GM19324 (cell line): ENCODE measurements at regions not wholly inside any gene's neighbourhood (a gene's known extent, or its start where the extent isn't known, plus 50 kb on each side); places are given as distances from the start of the nearest gene placed in this dataset.
A peak's percentile ranks its signal among the peaks of the same experiment; 100 is the strongest.

ENCODE experiments used
- ATAC-seq: cut with Tn5 transposase; IDR thresholded peaks from one replicate; pipeline ENCODE4 v1.9.1; 2021; ENCODE audit warnings: mild to moderate bottlenecking, moderate library complexity; ENCODE audit not compliant: unreplicated experiment, low FRiP score

DNA sequence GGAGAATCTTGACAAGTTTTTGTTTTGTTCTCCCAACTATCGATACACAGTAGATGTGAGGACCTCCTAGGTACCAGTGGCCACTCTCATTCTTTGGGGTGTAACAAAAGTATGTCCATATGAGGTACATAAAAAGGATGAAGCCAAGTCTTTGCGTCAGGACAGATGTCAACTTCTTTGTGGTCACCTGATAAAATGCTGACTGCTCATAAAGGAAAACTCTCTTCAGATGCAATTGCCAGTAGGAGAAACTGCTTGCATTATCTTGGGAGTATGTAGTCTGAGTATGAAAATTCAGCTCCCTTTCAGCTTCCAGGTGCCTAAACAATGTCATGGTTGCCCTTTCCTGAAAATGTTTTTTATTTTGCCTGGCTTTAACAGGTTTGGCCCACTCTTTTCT lies 123.8 kb upstream of the GOLIM4 start:
- no peak for ATAC-seq

DNA sequence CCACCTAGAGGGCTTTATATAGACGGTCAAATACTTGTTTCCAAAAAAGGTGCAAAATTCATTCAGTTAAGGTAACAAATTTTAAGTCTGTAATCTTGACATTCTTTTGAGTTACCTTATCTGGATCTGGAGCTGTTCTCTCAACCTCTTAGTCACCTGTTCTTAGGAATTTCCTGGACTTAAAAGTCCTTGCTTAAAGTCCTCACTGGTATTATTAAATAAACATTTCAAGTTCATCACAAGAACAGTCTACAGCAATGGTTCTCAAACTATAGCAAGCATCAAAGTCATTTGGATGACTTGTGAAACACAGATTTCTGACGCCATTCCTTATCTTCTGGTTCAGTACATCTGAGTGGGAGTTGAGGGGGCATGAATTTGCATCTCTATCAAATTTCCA lies 122.9 kb upstream of the GOLIM4 start:
- ATAC-seq = no peak

DNA sequence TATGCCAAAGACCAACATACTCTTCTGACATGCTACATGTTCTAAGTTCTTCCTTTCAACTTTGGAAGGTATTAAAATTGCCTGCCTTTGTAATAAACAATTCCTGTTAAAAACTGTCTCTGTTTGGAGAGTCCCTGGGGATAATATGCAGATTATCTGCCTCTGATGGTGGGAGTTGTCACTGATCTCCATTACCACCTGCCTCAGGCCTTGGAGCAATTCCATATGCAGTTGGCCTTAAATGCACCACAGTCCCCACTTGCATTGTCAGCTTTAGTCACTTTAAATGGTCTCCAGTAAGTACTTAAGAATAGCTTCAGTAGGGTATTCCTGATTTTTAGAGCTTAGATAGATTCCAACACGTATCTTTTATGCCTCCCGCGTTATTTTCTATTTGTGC lies 121.1 kb upstream of the GOLIM4 start:
- ATAC-seq = no peak

DNA sequence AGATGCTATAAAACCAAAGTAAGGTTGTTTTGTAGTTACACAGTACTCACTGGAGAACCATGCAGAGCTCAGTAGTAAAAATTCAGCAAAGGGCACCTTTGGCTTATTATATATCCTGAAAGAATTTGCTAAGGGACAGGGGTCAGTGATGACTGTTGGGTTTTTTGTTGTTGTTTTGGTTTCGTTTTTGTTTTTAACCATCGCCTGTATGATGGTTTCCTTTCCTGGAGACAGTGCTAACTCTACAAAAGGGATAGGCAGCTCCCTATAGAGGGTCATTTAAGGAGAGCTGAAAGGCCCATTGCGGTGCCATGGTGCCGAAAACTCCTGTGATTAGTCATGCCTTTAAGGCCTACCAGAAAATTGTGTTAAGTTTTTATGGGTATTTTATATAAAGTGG lies 118.2 kb upstream of the GOLIM4 start:
- peak; percentile 87 for ATAC-seq

DNA sequence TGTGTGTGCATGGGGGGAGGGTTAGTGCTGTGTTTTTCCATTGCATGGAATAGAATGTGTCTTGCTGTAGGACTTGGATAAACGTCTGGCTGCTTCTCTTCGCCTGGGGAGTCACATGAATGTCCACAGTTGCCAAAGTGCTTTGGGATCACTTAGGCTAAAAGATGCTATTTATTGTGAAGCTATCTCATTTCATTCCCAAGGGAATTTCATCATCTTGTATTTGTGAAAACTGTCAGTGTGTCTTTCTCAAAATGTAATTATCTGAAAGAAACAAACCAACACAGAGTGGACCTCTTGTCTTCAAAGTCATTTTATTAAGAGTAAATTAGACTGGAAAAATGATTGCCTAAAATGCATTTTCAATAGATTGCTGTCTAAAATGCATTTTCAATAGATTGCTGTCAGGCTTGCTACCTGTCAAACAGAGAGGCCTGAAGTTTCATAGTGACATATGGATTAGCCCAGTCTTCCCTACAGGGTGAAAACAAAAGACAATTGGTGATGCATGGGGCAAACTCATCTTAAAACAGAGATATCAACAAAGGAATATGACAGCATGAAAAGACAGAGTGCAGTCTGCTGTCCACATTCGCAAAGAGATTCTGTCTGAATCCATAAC lies 117.1 kb upstream of the GOLIM4 start:
- ATAC-seq = no peak

DNA sequence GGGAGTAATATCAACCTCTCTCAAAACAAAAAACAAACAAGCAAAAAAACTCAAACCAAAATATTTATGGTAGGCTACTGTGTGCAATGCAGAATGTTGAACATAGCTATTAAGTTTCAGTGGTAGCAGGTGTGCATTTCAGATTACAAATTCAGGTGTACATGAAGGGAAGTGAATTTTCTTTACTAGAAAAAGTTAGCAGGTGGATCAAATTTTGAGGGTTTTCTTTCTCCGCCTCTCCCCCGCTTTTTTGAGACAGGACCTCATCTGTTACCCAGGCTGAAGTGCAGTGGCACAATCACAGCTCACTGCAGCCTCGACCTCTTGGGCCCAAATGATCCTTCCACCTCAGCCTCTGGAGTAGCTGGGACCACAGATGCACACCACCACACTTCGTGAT lies 109.7 kb upstream of the GOLIM4 start:
- no peak for ATAC-seq

DNA sequence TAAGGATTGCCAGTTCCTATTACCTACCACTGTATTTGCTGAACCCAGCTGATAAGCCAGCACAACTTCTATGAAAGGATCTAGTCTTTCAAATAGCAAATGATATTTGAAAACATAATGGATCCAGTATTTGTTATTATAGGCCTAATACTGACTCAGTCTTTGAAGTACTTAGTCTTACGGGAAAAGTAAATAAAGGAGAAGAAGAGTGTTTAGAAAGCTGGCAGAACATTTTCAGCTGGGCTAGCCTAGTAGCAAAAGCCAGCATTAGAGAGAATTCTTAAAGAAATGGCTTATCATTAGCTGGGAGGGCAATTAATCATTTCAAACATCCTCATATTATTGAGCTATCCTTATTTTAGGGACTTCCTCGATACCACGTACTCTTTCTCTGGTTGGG lies 101.4 kb upstream of the GOLIM4 start:
- no peak for ATAC-seq

DNA sequence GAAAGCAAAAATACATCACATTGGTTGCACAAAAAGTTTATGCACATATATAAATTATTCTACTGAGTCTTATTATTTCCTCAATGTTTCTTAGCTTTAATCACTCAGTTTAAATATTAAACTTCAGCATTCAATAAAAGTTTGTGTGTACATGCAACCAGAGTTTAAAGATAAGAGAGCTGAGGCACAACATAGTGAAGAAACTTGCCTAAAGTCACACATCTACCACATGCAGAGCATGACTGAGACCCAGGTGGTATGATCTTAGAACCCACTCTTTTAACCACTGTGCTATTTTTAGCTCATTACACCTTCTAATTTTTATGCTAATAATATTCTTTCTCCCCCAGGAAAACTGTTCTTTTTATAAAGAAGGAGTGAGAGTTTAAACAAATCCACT lies 96.1 kb upstream of the GOLIM4 start:
- no peak for ATAC-seq

DNA sequence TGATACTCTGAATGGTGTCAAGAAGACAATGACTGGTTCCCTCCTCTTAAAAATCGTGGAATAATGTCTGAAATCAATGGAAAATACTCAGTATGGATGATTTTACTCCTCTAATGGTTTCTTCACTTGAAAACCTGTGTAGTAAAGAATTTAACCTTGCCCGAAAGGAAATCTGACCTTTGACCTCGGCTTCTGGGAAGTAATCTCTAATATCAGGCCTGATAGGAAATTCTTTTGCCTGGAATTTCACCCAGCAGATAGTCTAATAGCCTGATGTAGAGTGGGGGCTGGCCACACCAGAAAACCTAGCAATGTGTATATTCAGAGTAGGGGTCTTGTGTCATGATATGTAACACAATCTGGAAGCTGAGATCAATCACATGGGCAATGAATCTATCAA lies 91.5 kb upstream of the GOLIM4 start:
- no peak for ATAC-seq

DNA sequence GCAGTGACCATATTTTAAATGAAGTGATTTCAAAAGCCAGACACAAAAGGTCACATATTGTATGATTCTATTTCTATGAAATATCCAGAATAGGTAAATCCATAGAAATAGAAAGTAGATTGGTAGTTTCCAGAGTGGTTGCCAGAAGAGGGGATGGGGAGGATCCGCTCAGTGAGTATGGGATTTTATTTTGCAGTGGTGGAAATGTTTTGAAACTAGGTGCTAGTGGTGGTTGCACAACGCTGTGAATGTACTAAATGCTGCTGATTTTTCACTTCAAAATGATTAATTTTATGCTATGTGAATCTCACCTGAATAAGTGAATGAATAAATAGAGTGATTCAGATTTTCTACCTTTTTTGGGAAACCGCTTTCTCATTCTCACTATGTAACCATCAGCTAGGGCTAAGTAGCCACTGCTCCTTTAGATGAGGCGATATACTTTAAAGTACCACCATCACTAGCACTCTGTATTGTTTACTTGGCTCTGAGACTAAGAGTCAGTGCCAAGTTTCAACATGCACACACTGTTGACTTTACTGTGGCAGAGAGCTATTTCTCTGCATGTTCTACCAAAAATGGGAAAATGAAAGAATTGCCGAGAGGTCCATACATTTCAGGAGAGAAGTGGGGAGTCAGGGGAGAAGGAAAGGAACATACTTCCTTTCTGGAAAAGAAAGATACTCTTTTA lies 90.7 kb upstream of the GOLIM4 start:
- ATAC-seq = no peak

DNA sequence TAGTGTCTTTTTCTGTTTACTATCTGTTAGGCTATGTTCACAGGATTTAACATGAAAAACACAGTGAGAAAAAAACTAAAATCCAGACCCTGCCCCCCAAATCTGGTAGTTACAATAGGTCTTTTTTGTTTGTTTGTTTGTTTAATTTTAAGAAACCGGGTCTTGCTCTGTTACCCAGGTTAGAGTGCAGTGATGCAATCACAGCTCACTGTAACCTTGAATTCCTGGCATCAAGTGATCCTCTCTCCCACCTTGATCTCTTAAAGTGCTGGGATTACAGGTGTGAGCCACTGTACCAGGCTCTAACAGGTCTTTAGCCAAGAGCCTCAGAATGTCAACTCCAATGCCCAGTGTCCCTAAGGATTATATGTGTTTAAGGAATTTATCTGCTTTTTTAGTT lies 88.0 kb upstream of the GOLIM4 start:
- ATAC-seq = no peak

DNA sequence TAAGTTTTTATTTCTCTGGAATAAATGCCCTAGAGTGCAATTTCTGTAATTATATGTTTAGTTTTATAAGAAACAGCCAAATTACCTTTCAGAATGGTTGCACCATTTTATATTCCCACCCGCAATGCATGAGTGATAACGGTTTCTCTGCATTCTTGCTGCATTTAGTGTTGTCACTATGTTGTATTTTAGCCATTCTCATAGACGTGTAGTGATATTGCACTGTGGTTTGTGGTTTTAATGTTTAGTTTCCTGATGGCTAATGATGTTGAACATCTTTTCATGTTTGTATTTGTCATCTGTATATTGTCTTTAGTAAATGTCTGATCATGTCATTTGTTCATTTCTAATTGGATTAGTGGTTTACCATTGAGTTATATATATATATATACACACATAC lies 73.0 kb upstream of the GOLIM4 start:
- ATAC-seq = no peak

DNA sequence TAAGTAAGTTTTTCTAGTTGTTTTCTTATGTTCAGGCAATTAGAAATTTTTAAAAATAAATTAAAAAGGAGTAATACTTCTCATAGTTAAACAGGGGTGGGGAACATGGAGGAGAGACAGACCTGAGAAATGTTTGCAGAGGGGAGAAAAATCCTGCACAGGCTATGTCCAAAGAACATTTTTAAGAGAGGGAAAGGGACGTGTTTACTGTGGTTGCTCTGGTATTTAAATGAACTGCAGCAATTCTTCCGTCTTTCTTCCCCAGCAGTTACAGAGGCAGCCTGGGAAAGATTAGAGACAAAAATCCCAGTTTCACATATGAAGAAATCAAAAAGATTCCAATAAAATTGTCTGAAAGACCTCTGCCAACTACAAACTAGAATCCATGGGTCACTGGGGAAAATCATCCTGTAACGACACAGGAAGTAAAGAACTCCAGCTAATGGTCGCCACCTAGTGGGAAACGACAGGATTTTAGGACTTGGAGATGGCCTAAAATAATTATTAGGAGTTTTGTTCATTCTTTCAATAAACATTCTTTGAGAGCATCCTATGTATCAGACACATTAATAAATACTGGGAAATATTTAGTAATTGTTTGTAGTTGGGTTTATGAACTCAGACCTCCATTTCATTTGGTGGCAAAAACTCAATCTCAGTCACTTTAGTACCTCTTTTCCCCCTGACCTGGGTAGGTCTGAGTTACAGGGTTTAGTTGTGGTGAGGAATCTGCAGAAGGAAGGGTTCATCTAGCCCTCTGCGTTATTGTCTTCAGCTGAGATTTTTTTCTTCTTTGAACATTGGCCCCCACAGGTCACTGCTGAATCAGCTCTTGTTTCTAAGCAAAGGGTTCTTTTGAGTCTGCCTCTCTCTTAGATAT lies 69.9 kb upstream of the GOLIM4 start:
- ATAC-seq = peak; percentile 74

DNA sequence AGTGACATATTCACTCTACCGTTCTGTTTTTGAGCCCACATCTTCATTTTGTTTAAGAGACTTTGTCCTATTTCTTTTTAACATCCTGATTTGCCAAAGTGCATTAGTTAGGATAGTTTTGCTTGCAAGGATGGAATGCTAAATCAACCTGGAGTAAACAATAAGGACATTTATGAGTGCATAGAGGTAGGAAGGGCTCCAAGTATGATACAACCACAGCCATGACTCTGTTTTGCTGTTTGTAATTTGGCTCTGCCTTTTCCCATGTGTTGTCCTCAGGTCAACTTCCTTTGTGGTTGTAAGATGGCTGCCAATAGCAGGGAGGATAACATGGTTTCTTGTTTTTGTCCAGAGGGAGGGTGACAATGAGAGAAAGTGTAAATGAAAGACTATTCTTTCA lies 66.4 kb upstream of the GOLIM4 start:
- no peak for ATAC-seq

DNA sequence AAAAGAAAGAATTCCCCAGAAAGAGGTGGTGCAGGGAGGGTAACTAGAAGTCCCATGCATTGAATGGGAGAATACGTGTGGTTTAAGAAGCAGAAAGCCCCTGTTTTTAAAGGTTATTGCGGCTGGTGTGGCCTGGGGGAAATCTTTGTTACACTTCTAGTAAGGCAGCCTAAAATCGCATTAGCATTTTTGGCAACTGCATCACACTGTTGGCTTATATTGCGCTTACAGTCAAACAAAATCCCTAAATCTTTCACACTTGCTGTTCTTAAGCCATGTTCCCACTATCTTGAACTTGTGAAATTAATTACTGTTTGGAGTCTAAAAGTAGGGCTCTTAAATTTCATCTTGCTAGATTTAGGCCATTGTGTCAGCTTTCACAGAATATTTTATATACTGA lies 66.0 kb upstream of the GOLIM4 start:
- no peak for ATAC-seq

DNA sequence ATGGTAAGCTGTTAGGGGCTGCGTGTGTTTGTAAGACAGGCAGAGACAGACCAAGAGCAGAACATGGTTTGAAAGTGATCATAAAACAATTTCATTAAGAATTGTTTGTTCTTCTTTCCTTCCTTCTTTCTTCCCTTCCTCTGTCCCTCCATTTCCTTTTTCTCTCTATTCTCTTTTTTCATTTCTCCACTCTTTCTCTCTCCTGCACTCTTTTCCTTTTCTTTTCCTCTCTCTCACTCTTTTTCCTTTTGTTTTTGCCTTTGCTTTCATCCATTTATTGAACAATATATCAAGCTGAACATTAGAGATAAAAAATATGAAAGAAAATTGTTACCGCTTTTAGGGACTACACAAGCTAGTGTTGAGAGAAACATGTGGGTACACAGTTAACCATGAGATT lies 62.2 kb upstream of the GOLIM4 start:
- no peak for ATAC-seq

DNA sequence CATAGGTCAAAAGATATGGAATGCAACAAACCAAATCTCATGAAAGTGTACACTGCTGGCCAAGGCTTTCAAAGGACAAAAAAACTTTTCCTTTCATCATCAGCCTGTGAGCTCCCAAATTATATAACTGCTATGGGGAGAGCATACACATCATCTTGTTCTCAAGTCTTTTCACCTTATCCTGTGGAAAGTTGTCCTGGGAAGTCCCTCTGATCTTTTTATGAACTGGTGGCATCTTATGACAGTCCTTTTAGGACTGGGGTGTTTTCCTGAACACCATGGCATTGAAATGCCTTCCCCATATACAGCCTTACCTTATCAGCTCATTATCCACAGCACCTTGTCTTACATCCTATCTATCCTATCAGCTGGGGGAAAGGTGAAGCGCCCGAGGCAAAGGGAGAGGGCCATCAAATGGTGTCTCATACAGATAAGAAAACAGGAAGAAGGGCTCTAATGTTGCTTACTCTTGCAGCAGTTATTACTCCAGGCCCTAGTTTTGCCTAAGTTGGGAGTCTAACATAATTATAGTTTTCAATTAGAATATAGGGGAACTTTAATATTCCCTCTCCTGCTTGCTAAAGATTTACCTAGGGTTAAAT lies 61.5 kb upstream of the GOLIM4 start:
- ATAC-seq = no peak

DNA sequence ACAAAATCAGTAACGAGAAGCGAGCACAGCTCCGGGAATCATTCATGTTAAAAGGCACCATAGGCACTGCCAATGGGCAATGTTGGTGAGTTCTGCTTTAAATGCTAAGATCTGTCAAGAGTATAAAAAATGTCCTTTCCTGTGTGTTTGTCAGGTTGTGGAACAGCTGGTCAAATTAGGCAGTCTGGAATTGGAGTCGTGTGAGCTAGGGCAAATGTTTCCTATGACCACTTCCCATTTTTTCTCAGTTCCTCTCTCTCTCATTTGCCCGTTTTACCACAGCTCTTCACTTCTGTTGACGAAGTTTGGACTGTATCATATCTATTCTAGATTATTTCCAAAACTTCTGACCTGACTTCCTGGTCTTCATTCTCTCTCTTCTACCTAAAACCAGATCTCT lies 60.8 kb upstream of the GOLIM4 start:
- ATAC-seq = no peak

DNA sequence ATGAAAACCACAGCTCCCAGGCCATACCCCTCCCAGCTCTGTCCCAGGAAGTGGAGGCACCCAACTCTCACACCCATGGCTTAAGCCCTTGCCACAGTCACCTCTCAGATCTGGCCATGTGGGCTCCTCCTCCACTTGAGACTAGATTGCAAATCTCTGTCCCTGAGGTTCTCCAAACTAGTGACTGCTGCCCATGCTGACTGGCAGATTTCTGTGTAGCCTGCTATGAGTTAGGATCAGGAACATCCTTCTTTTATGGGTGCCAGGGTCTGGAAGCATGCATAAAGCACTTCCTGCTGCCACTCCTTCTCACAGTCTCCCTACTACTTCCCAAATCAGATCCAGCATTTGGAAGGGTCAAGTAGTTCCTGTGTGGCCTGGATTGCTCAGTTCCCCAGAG lies 59.6 kb upstream of the GOLIM4 start:
- ATAC-seq = no peak

DNA sequence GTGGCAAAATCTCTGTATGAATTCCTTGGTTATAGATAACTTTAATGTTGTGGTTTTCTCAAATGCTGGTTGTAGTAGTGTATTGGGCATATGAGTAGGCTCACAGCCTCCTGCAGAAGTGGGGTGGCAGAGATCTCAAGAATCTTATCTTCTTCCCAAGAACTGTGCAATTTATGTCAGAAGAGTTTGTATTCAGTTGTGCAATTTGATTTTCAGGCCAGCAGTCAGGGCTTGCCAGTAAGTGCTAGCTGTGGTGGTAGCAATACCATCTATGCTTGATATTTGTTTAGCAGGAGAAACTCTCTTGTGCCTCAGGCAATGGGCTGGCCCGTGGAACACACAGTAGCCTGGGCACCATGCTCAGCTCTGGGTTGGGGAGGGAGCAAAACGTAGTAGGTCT lies 58.4 kb upstream of the GOLIM4 start:
- ATAC-seq = no peak

DNA sequence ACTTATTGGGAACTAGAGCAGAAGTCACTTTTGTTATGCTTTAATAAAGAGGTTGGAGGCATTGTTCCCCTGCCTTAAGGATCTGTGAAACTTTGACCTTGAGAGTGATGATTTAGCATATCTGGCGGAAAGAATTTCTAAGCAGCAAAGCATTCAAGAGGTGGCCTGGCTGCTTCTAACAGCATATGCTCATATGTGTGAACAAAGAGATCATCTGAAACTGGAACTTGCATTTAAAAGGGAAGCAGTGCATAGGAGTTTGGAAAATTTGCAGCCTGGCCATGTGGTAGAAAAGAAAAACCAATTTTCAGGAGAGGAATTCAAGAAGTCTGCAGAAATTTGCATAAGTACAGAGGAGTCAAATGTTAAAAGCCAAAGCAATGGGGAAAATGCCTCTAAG lies 56.4 kb upstream of the GOLIM4 start:
- ATAC-seq = no peak
